ENCODE measurements at regions not wholly inside any gene's neighbourhood (a gene's known extent, or its start where the extent isn't known, plus 50 kb on each side); places are given as distances from the start of the nearest gene placed in this dataset.

GRCh38 chr18:78158943-78159342, 820.7 kb upstream of the SALL3 start:
- TF ChIP-seq, protein P1, sequence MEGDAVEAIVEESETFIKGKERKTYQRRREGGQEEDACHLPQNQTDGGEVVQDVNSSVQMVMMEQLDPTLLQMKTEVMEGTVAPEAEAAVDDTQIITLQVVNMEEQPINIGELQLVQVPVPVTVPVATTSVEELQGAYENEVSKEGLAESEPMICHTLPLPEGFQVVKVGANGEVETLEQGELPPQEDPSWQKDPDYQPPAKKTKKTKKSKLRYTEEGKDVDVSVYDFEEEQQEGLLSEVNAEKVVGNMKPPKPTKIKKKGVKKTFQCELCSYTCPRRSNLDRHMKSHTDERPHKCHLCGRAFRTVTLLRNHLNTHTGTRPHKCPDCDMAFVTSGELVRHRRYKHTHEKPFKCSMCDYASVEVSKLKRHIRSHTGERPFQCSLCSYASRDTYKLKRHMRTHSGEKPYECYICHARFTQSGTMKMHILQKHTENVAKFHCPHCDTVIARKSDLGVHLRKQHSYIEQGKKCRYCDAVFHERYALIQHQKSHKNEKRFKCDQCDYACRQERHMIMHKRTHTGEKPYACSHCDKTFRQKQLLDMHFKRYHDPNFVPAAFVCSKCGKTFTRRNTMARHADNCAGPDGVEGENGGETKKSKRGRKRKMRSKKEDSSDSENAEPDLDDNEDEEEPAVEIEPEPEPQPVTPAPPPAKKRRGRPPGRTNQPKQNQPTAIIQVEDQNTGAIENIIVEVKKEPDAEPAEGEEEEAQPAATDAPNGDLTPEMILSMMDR (IDR thresholded peaks at IDR 0.05) = no peak
- TF ChIP-seq POLR2A (IDR thresholded peaks at IDR 0.05) = no peak
- no peak for TF ChIP-seq EP300 (IDR thresholded peaks at IDR 0.05)
